ENCODE measurements at regions not wholly inside any gene's neighbourhood (a gene's known extent, or its start where the extent isn't known, plus 50 kb on each side); places are given as distances from the start of the nearest gene placed in this dataset.

GRCh38 chr2:118588850-118589249, 258.6 kb downstream of the EN1 start:
- 60 to 62% (median 60%) methylated on average over 6 of the region's 6 CpGs for WGBS, 3 donors
- Histone ChIP-seq H3K27ac (no peak overlapping the region), H3K9me3 (no peaks in the 10 kb centered on the region), H3K4me1 (ENCODE audit: insufficient read depth) (no peaks in the 10 kb centered on the region), H3K27me3 (no peaks in the 10 kb centered on the region), H3K4me3 (no peak overlapping the region), H3K36me3 (no peaks in the 10 kb centered on the region)
- no peak for DNase-seq
- no peak for TF ChIP-seq POLR2A (IDR thresholded peaks at IDR 0.05)
- TF ChIP-seq EP300 (IDR thresholded peaks at IDR 0.05): no peak
- TF ChIP-seq CTCF (IDR thresholded peaks at IDR 0.05): no peak
- intact Hi-C loops (cut with DNase I): no loop called here

GRCh38 chr2:118586312-118586711, 261.1 kb downstream of the EN1 start:
- Histone ChIP-seq H3K27me3 (no peaks in the 10 kb centered on the region), H3K4me3 (no peak overlapping the region), H3K36me3 (no peaks in the 10 kb centered on the region), H3K27ac (no peak overlapping the region), H3K4me1 (ENCODE audit: insufficient read depth) (no peaks in the 10 kb centered on the region), H3K9me3 (no peaks in the 10 kb centered on the region)
- no peak for DNase-seq
- 78 to 90% (median 81%) methylated on average over 1 of the region's 1 CpG for WGBS, 3 donors
- no peak for TF ChIP-seq CTCF (IDR thresholded peaks at IDR 0.05)
- no peak for TF ChIP-seq EP300 (IDR thresholded peaks at IDR 0.05)
- no peak for TF ChIP-seq POLR2A (IDR thresholded peaks at IDR 0.05)
- intact Hi-C loops (cut with DNase I): no loop called here

- intact Hi-C loops (cut with DNase I): no loop called here
- Histone ChIP-seq H3K27me3 (no peaks in the 10 kb centered on the region), H3K4me1 (ENCODE audit: insufficient read depth) (no peaks in the 10 kb centered on the region), H3K27ac (no peak overlapping the region), H3K9me3 (no peaks in the 10 kb centered on the region), H3K4me3 (no peak overlapping the region), H3K36me3 (no peaks in the 10 kb centered on the region)
- WGBS, 3 donors: 48 to 66% (median 55%) methylated on average over 6 of the region's 6 CpGs
- TF ChIP-seq POLR2A (IDR thresholded peaks at IDR 0.05): no peak
- no peak for TF ChIP-seq EP300 (IDR thresholded peaks at IDR 0.05)
- DNase-seq: no peak
Measured at GRCh38 chr2:118584877-118585276, 262.6 kb downstream of the EN1 start.

- no peak for DNase-seq
- H3K27ac ChIP-seq: no peak overlapping the region
- no peak overlapping the region for H3K4me3 ChIP-seq
- H3K27me3 ChIP-seq: no peaks in the 10 kb centered on the region
- no peak for TF ChIP-seq CTCF (IDR thresholded peaks at IDR 0.05)
- TF ChIP-seq POLR2A (IDR thresholded peaks at IDR 0.05): no peak
- TF ChIP-seq EP300 (IDR thresholded peaks at IDR 0.05): no peak
- H3K9me3 ChIP-seq: no peaks in the 10 kb centered on the region
- H3K4me1 ChIP-seq (ENCODE audit: insufficient read depth): no peaks in the 10 kb centered on the region
- WGBS, 3 donors: 61 to 71% (median 70%) methylated on average over 4 of the region's 4 CpGs
- no peaks in the 10 kb centered on the region for H3K36me3 ChIP-seq
- intact Hi-C loops (cut with DNase I): no loop called here
Measured at GRCh38 chr2:118584062-118584749, 263.2 kb downstream of the EN1 start.

DNA sequence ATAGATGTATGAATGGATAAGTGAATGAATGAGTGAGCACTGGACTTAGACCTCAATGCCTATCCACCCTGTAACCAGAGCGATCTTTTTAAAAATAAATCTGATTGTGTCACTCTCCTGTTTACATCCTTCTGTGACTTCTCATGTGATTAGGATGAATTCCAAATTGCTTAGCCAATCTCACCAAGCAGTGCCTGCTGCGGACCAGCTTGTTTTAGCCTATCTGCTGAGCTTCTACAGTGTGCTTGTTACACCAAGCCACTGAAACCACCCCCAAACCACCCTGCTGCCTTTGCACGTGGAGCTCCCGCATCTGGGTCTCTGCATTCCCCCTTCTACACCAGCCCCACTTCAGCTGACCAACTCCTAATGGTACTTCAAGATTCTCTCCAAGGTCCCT, 265.4 kb downstream of the EN1 start:
- Histone ChIP-seq H3K4me3 (no peak overlapping the region), H3K27ac (no peak overlapping the region), H3K9me3 (no peaks in the 10 kb centered on the region), H3K27me3 (no peaks in the 10 kb centered on the region), H3K4me1 (ENCODE audit: insufficient read depth) (no peaks in the 10 kb centered on the region), H3K36me3 (no peaks in the 10 kb centered on the region)
- no peak for DNase-seq
- no peak for TF ChIP-seq EP300 (IDR thresholded peaks at IDR 0.05)
- no peak for TF ChIP-seq POLR2A (IDR thresholded peaks at IDR 0.05)
- TF ChIP-seq CTCF (IDR thresholded peaks at IDR 0.05): no peak
- 89 to 93% (median 90%) methylated on average over 4 of the region's 4 CpGs for WGBS, 3 donors
- intact Hi-C loops (cut with DNase I): no loop called here

All from ovary (tissue), 7 donors.